Activated T-helper 2 cell treated with anti-CD3 and anti-CD28 coated beads, Interferon-gamma antibody, Interleukin-2, Interleukin-4, amounts not matched to agents 10 μg/mL and 5 μg/mL and 100 μg/mL, durations not matched to agents 14 hours and 24 hours and 36 hours (primary cell): ENCODE measurements at regions not wholly inside any gene's neighbourhood (a gene's known extent, or its start where the extent isn't known, plus 50 kb on each side); places are given as distances from the start of the nearest gene placed in this dataset.
"Not testable (repeated sequence)": the region's sequence is repeated elsewhere in the genome, so short reads cannot be mapped to it uniquely, and the experiment has no call there.

Experiments used
- DNase-seq: peaks from one replicate; pipeline ENCODE4 v3.0.0; 2021; ENCODE audit warnings: low spot score
- H3K27ac Mint-ChIP-seq: one replicate; pipeline ENCODE4 v1.8.0; 2021; ENCODE audit warnings: mixed read lengths
- H3K27me3 Mint-ChIP-seq: one replicate; pipeline ENCODE4 v1.8.0; 2021; ENCODE audit warnings: low read depth, mixed read lengths
- H3K36me3 Mint-ChIP-seq: one replicate; pipeline ENCODE4 v1.8.0; 2021; ENCODE audit warnings: low read depth, mixed read lengths
- H3K4me1 Mint-ChIP-seq: one replicate; pipeline ENCODE4 v1.8.0; 2021; ENCODE audit warnings: low read depth, mixed read lengths
- H3K4me3 Mint-ChIP-seq: one replicate; pipeline ENCODE4 v1.8.0; 2021; ENCODE audit warnings: low read depth, mild to moderate bottlenecking, moderate library complexity, mixed read lengths
- H3K9me3 Mint-ChIP-seq: one replicate; pipeline ENCODE4 v1.8.0; 2021; ENCODE audit warnings: mixed read lengths
- intact Hi-C: fragments of 100-400 bp; cut with micrococcal nuclease; formaldehyde crosslinking; loops from one replicate; pipeline ENCODE4 v1.15.1; 2023

GRCh38 chr5:93359296-93359959 is 221.6 kb downstream of the NR2F1-AS1 start:
- Mint-ChIP-seq H3K4me1 (no peaks in the 10 kb centered on the region), H3K4me3 (no peak overlapping the region), H3K27me3 (no peaks in the 10 kb centered on the region), H3K9me3 (no peaks in the 10 kb centered on the region), H3K27ac (no peak overlapping the region), H3K36me3 (no peaks in the 10 kb centered on the region)
- intact Hi-C loops = no loop called here
- DNase-seq = no peak

GRCh38 chr5:93358176-93358575 is 222.8 kb downstream of the NR2F1-AS1 start:
- Mint-ChIP-seq H3K27me3 (no peaks in the 10 kb centered on the region), H3K4me3 (no peak overlapping the region), H3K27ac (no peak overlapping the region), H3K36me3 (no peaks in the 10 kb centered on the region), H3K9me3 (no peaks in the 10 kb centered on the region), H3K4me1 (no peaks in the 10 kb centered on the region)
- intact Hi-C loops = no loop called here
- DNase-seq = no peak

- Mint-ChIP-seq H3K4me3 (no peak overlapping the region), H3K9me3 (no peaks in the 10 kb centered on the region), H3K27ac (no peak overlapping the region), H3K27me3 (no peaks in the 10 kb centered on the region), H3K36me3 (no peaks in the 10 kb centered on the region), H3K4me1 (no peaks in the 10 kb centered on the region)
- DNase-seq = no peak
- intact Hi-C loops = no loop called here
These were observed 223.3 kb downstream of the NR2F1-AS1 start for GRCh38 chr5:93357686-93358085.

- no peak overlapping the region for H3K27ac Mint-ChIP-seq
- H3K4me1 Mint-ChIP-seq = no peaks in the 10 kb centered on the region
- intact Hi-C loops = no loop called here
- no peaks in the 10 kb centered on the region for H3K27me3 Mint-ChIP-seq
- no peak for DNase-seq
- H3K36me3 Mint-ChIP-seq = no peaks in the 10 kb centered on the region
- H3K4me3 Mint-ChIP-seq = no peak overlapping the region
- no peaks in the 10 kb centered on the region for H3K9me3 Mint-ChIP-seq
These were observed 225.3 kb downstream of the NR2F1-AS1 start for GRCh38 chr5:93355691-93356090.

GRCh38 chr5:93352186-93352585 is 228.8 kb downstream of the NR2F1-AS1 start:
- Mint-ChIP-seq H3K4me1 (no peaks in the 10 kb centered on the region), H3K27me3 (no peaks in the 10 kb centered on the region), H3K36me3 (no peaks in the 10 kb centered on the region), H3K27ac (no peak overlapping the region), H3K4me3 (no peak overlapping the region), H3K9me3 (peaks cover 9% of the 10 kb centered on the region)
- intact Hi-C loops = no loop called here
- DNase-seq = no peak

GRCh38 chr5:93349613-93350012 is 231.4 kb downstream of the NR2F1-AS1 start:
- Mint-ChIP-seq H3K27me3 (no peaks in the 10 kb centered on the region), H3K4me3 (no peak overlapping the region), H3K9me3 (peaks cover 9% of the 10 kb centered on the region), H3K4me1 (no peaks in the 10 kb centered on the region), H3K27ac (no peak overlapping the region), H3K36me3 (no peaks in the 10 kb centered on the region)
- intact Hi-C loops = no loop called here
- DNase-seq = no peak

GRCh38 chr5:93348231-93348630 is 232.8 kb downstream of the NR2F1-AS1 start:
- Mint-ChIP-seq H3K27me3 (no peaks in the 10 kb centered on the region), H3K4me3 (no peak overlapping the region), H3K27ac (no peak overlapping the region), H3K4me1 (no peaks in the 10 kb centered on the region), H3K9me3 (peaks cover 9% of the 10 kb centered on the region), H3K36me3 (no peaks in the 10 kb centered on the region)
- DNase-seq = no peak
- intact Hi-C loops = no loop called here

GRCh38 chr5:93346850-93347249 is 234.2 kb downstream of the NR2F1-AS1 start:
- H3K27ac Mint-ChIP-seq, H3K9me3 Mint-ChIP-seq, H3K4me1 Mint-ChIP-seq, intact Hi-C loops, H3K27me3 Mint-ChIP-seq, DNase-seq, H3K36me3 Mint-ChIP-seq, H3K4me3 Mint-ChIP-seq: not testable (repeated sequence)

GRCh38 chr5:93346301-93346700 is 234.7 kb downstream of the NR2F1-AS1 start:
- no peak overlapping the region for H3K4me3 Mint-ChIP-seq
- intact Hi-C loops = no loop called here
- DNase-seq = no peak
- H3K9me3 Mint-ChIP-seq = peaks cover 9% of the 10 kb centered on the region
- no peaks in the 10 kb centered on the region for H3K36me3 Mint-ChIP-seq
- no peaks in the 10 kb centered on the region for H3K4me1 Mint-ChIP-seq
- H3K27me3 Mint-ChIP-seq = no peaks in the 10 kb centered on the region
- no peak overlapping the region for H3K27ac Mint-ChIP-seq

GRCh38 chr5:93343570-93343969 is 237.4 kb downstream of the NR2F1-AS1 start:
- Mint-ChIP-seq H3K4me3 (no peak overlapping the region), H3K4me1 (no peaks in the 10 kb centered on the region), H3K9me3 (peaks cover 4% of the 10 kb centered on the region), H3K27ac (no peak overlapping the region), H3K27me3 (no peaks in the 10 kb centered on the region), H3K36me3 (no peaks in the 10 kb centered on the region)
- intact Hi-C loops = no loop called here
- DNase-seq = no peak

GRCh38 chr5:93342563-93343061 is 238.4 kb downstream of the NR2F1-AS1 start:
- Mint-ChIP-seq H3K4me1 (no peaks in the 10 kb centered on the region), H3K27ac (no peak overlapping the region), H3K4me3 (no peak overlapping the region), H3K9me3 (no peaks in the 10 kb centered on the region), H3K27me3 (no peaks in the 10 kb centered on the region), H3K36me3 (no peaks in the 10 kb centered on the region)
- no peak for DNase-seq
- intact Hi-C loops = no loop called here

GRCh38 chr5:93340881-93341280 is 240.1 kb downstream of the NR2F1-AS1 start:
- no peaks in the 10 kb centered on the region for H3K4me1 Mint-ChIP-seq
- no peaks in the 10 kb centered on the region for H3K36me3 Mint-ChIP-seq
- H3K4me3 Mint-ChIP-seq = no peak overlapping the region
- no peaks in the 10 kb centered on the region for H3K9me3 Mint-ChIP-seq
- H3K27ac Mint-ChIP-seq = no peak overlapping the region
- intact Hi-C loops = no loop called here
- no peak for DNase-seq
- no peaks in the 10 kb centered on the region for H3K27me3 Mint-ChIP-seq

- Mint-ChIP-seq H3K36me3 (no peaks in the 10 kb centered on the region), H3K4me3 (no peak overlapping the region), H3K27ac (no peak overlapping the region), H3K27me3 (no peaks in the 10 kb centered on the region), H3K4me1 (no peaks in the 10 kb centered on the region), H3K9me3 (no peaks in the 10 kb centered on the region)
- no peak for DNase-seq
- intact Hi-C loops = no loop called here
These were observed 243.9 kb downstream of the NR2F1-AS1 start for GRCh38 chr5:93337138-93337537.
